GM12878 (cell line): ENCODE measurements at regions not wholly inside any gene's neighbourhood (a gene's known extent, or its start where the extent isn't known, plus 50 kb on each side); places are given as distances from the start of the nearest gene placed in this dataset.

Experiments
- ATAC-seq: fragments of 200-7000 bp; cut with Tn5 transposase; 3 replicates; pipeline ENCODE4 v1.9.1; 2020; ENCODE audit warnings: mild to moderate bottlenecking, moderate library complexity
- BruUV-seq: library from RNA; stranded (reverse); fragments of 400-500 nt; replicated peaks from 2 replicates; lab custom pipeline; 2021; lab: Mats Ljungman, UMichigan
- CTCF ChIA-PET: fragments of 300-600 bp; sonication (Branson Sonifier 250); formaldehyde crosslinking; extraction: SDS; loops from one replicate; lab custom pipeline; 2021; ENCODE audit warnings: inconsistent platforms; lab: Yijun Ruan, JAX
- POLR2A ChIA-PET: fragments of 350-600 bp; formaldehyde crosslinking; extraction: SDS; loops from one replicate; lab custom pipeline; 2021; ENCODE audit warnings: inconsistent platforms; lab: Charles Lee
- RAD21 ChIA-PET: fragments of 300-600 bp; sonication (Branson Sonifier 250); formaldehyde crosslinking; loops from one replicate; lab custom pipeline; 2023; ENCODE audit warnings: antibody characterized with exemption; ENCODE audit not compliant: unreplicated experiment; lab: Charles Lee
- SMC1A ChIA-PET: fragments of 300-600 bp; sonication (Branson Sonifier 250); formaldehyde crosslinking; loops from one replicate; lab custom pipeline; 2023; ENCODE audit not compliant: unreplicated experiment, uncharacterized antibody; lab: Charles Lee
- DNase-seq: peaks from one replicate; pipeline ENCODE4 v3.0.0-alpha.2; 2011; ENCODE audit warnings: low read depth, low spot score
- FAIRE-seq: peaks from 3 replicates; lab custom pipeline; 2011; peaks lifted over from hg19 to GRCh38; lab: Jason Lieb, UNC
- H2AFZ ChIP-seq: 2 replicates; pipeline ENCODE4 v1.6.0; 2011; ENCODE audit warnings: low read depth, low read length, control low read depth; ENCODE audit not compliant: control insufficient read depth
- H3K27ac ChIP-seq: 2 replicates; pipeline ENCODE4 v1.5.1; 2011; ENCODE audit warnings: control low read depth; ENCODE audit not compliant: control insufficient read depth, insufficient read depth
- H3K27me3 ChIP-seq, 2 experiments: replicated peaks in 1 of 2; 2 replicates each; pipeline versions ENCODE4 v1.6.0 to v1.6.1; 2011; ENCODE audit warnings: low read length in 1 of 2; ENCODE audit not compliant: control insufficient read depth in 2 of 2, insufficient read depth in 2 of 2
- H3K36me3 ChIP-seq, 2 experiments: 2 replicates each; pipeline ENCODE4 v1.5.1; 2011; ENCODE audit warnings: low read length in 1 of 2; ENCODE audit not compliant: control insufficient read depth in 2 of 2, insufficient read depth in 2 of 2
- H3K4me1 ChIP-seq: 2 replicates; pipeline ENCODE4 v1.6.1; 2011; ENCODE audit warnings: mild to moderate bottlenecking, low read length, moderate library complexity, mixed read lengths; ENCODE audit not compliant: control insufficient read depth, insufficient read depth
- H3K4me2 ChIP-seq: 2 replicates; pipeline ENCODE4 v1.6.0; 2011; ENCODE audit warnings: control low read depth; ENCODE audit not compliant: control insufficient read depth, insufficient read depth
- H3K4me3 ChIP-seq: fragments of 200-600 bp; sonication (generic); 2 replicates; pipeline ENCODE4 v1.5.1; 2016
- H3K79me2 ChIP-seq: 2 replicates; pipeline ENCODE4 v1.6.0; 2011; ENCODE audit warnings: low read length; ENCODE audit not compliant: control insufficient read depth, insufficient read depth
- H3K9ac ChIP-seq: 2 replicates; pipeline ENCODE4 v1.8.0; 2011; ENCODE audit warnings: low read length, control low read depth, mixed read lengths; ENCODE audit not compliant: control insufficient read depth, insufficient read depth
- H3K9me3 ChIP-seq: replicated peaks from 3 replicates; pipeline ENCODE4 v1.5.1; 2011; ENCODE audit warnings: mild to moderate bottlenecking, low read length; ENCODE audit not compliant: control insufficient read depth, insufficient read depth
- H4K20me1 ChIP-seq: 2 replicates; pipeline ENCODE4 v1.6.0; 2011; ENCODE audit not compliant: control insufficient read depth, insufficient read depth
- BCL11A ChIP-seq: IDR thresholded peaks from 2 replicates; pipeline ENCODE4 v1.6.1; 2011; ENCODE audit warnings: low read depth, low read length
- CEBPB ChIP-seq, 2 experiments: fragments of 150-350 bp in 1 of 2; IDR thresholded peaks; 2 replicates each; pipeline ENCODE4 v1.6.1; 2012 to 2014; ENCODE audit warnings: low read depth in 2 of 2, low read length in 2 of 2, borderline replicate concordance in 1 of 2, inconsistent platforms in 1 of 2
- EP300 ChIP-seq, 2 experiments: fragments of 150-350 bp in 1 of 2; IDR thresholded peaks; 2 replicates each; pipeline ENCODE4 v1.6.1; 2011 to 2012; ENCODE audit warnings: low read depth in 2 of 2, low read length in 2 of 2, borderline replicate concordance in 1 of 2, improper control_type of control experiment in 1 of 2, inconsistent platforms in 1 of 2; ENCODE audit not compliant: control insufficient read depth in 1 of 2
- JUNB ChIP-seq: IDR thresholded peaks from 2 replicates; pipeline ENCODE4 v1.6.1; 2016; ENCODE audit warnings: antibody characterized with exemption, mild to moderate bottlenecking
- MEF2B ChIP-seq: fragments of 450-650 bp; IDR thresholded peaks from 2 replicates; pipeline ENCODE4 v1.6.1; 2018; ENCODE audit warnings: mild to moderate bottlenecking, moderate library complexity; ENCODE audit not compliant: partially characterized antibody, poor library complexity, severe bottlenecking
- MTA3 ChIP-seq: IDR thresholded peaks from 2 replicates; pipeline ENCODE4 v1.6.1; 2012; ENCODE audit warnings: low read length, inconsistent platforms, borderline replicate concordance
- POLR2AphosphoS5 ChIP-seq: IDR thresholded peaks from 2 replicates; pipeline ENCODE4 v1.6.1; 2011; ENCODE audit warnings: mild to moderate bottlenecking, low read length, inconsistent platforms
- RB1 ChIP-seq: fragments of 450-650 bp; formaldehyde crosslinking; IDR thresholded peaks from 2 replicates; pipeline ENCODE4 v1.6.1; 2017; ENCODE audit warnings: mild to moderate bottlenecking, borderline replicate concordance
- SIN3A ChIP-seq: IDR thresholded peaks from 2 replicates; pipeline ENCODE4 v1.6.1; 2012; ENCODE audit warnings: low read depth, low read length, improper control_type of control experiment
- SREBF1 ChIP-seq: IDR thresholded peaks from 2 replicates; pipeline ENCODE4 v1.6.1; 2012; ENCODE audit warnings: mild to moderate bottlenecking, low read length
- YBX1 ChIP-seq: fragments of 450-650 bp; IDR thresholded peaks from 2 replicates; pipeline ENCODE4 v1.6.1; 2016; ENCODE audit warnings: antibody characterized with exemption
- WGBS: methylation state at CpG from one replicate; pipeline ENCODE4 v1.1.6; 2016; ENCODE audit warnings: low lambda C conversion rate; ENCODE audit not compliant: insufficient replicate concordance, insufficient coverage; ENCODE audit errors: missing lambda C conversion rate; 5-methylcytosine and 5-hydroxymethylcytosine counted together
- in situ Hi-C: fragments of 300-500 bp; cut with MboI; formaldehyde crosslinking; loops from 9 replicates; pipeline ENCODE4 v1.14.3; 2018; ENCODE audit warnings: mixed read lengths
- intact Hi-C: fragments of 100-400 bp; cut with micrococcal nuclease; formaldehyde crosslinking; loops from one replicate; pipeline ENCODE4 v1.14.2; 2022; ENCODE audit not compliant: unreplicated experiment
- TF ChIP-seq, protein P1 (sequence below): IDR thresholded peaks from 2 replicates; pipeline ENCODE4 v1.6.1; 2012; ENCODE audit warnings: low read depth, low read length, improper control_type of control experiment
- TF ChIP-seq, protein P2 (sequence below): fragments of 450-650 bp; IDR thresholded peaks from 2 replicates; pipeline ENCODE4 v1.6.1; 2017; ENCODE audit warnings: borderline replicate concordance
- TF ChIP-seq, protein P3 (sequence below): fragments of 450-650 bp; formaldehyde crosslinking; IDR thresholded peaks from 2 replicates; pipeline ENCODE4 v1.4.0; 2022; ENCODE audit warnings: mild to moderate bottlenecking, moderate library complexity
- TF ChIP-seq, protein P4 (sequence below): fragments of 450-650 bp; IDR thresholded peaks from 2 replicates; pipeline ENCODE4 v1.6.1; 2017; ENCODE audit warnings: low read depth, mild to moderate bottlenecking, moderate library complexity

DNA sequence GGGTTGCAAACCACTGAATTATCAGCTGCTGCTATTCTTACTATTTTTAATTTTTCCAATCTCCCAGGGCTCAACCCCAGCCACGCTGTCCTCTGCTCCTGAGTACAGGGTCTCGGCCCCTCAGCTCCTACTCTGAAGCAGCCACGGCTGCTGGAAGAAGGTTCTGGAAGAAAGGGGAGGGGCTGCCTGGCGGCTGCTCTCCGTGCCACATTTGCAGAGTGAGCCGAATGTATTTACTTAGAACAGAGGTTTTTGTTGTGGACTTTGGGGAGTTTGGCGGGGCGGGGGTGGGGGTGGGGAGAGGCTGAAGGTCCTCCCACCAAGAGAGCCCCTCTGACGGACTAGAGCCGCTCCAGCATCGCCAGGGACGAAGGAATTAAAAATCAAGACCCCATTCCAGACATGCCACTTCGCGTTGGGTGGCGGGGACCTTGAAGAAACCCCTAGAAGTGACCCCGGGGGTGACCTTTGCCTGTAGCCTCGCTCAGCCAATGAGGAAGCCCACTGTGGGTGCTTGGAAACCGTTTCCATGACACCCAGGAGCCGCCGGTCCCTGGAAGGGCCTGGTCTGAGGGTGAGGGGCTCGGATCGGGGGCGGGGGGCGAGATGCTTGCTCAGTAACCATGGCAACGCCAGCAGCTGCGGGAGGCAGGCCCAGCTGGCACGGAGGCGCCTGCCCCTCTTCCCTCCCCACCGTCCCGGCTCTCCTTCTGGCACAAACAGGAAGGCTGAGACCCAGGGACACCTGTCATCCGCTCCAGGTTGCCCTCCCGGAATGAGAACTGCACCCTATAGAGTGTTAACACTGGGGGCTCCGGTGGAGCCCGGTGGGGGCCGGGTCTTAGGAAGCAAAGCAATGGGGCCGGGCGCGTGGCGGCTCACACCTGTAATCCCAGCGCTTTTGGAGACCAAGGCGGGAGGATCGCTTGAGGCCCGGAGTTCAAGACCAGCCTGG lies 54.2 kb upstream of the PTPRS start (continued):
- TF ChIP-seq EP300 (IDR thresholded peaks at IDR 0.05; ENCODE audit: borderline replicate concordance in 1 of 2, control insufficient read depth in 1 of 2, low read depth in 2 of 2, low read length in 2 of 2) (no peak), SIN3A (no peak), BCL11A (no peak), RB1 (no peak), YBX1 (no peak), POLR2AphosphoS5 (no peak), MTA3 (no peak), MEF2B (no peak)
- TF ChIP-seq, protein P1, sequence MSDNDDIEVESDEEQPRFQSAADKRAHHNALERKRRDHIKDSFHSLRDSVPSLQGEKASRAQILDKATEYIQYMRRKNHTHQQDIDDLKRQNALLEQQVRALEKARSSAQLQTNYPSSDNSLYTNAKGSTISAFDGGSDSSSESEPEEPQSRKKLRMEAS: no peak

DNA sequence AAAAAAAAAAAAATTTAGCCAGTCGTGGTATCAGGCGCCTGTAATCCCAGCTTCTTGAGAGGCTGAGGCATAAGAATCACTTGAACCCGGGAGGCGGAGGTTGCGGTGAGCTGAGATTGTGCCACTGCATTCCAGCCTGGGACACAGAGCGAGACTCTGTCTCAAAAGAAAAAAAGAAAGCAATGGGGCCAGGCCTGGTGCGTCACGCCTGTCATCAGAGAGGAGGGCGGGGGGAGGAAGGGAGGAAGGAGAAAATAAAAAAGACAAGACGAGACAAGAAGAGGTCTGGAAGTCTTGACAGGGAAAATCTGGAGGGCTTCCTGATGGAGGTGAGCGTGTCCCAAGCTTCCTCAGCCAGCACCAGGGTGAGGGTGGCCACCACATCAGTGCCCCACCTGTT lies 54.9 kb upstream of the PTPRS start:
- Histone ChIP-seq H3K4me1 (no peaks in the 10 kb centered on the region), H2AFZ (no peak overlapping the region), H4K20me1 (no peaks in the 10 kb centered on the region), H3K27ac (no peak overlapping the region), H3K36me3 (no peaks in the 10 kb centered on the region), H3K4me3 (no peak overlapping the region), H3K27me3 (no peaks in the 10 kb centered on the region; a peak in 1 of 4 replicates), H3K4me2 (no peak overlapping the region), H3K79me2 (no peaks in the 10 kb centered on the region), H3K9ac (no peak overlapping the region), H3K9me3 (no peaks in the 10 kb centered on the region)
- WGBS: 30% methylated on average over 11 of the region's 11 CpGs
- intact Hi-C loops: no loop called here
- POLR2A ChIA-PET: no interaction called here
- DNase-seq (no peak), FAIRE-seq (no peak), ATAC-seq (no peak)
- CTCF ChIA-PET: no interaction called here
- RAD21 ChIA-PET: no interaction called here
- in situ Hi-C loops: no loop called here
- no TSS peak for BruUV-seq
- SMC1A ChIA-PET: no interaction called here
- TF ChIP-seq, protein P2, sequence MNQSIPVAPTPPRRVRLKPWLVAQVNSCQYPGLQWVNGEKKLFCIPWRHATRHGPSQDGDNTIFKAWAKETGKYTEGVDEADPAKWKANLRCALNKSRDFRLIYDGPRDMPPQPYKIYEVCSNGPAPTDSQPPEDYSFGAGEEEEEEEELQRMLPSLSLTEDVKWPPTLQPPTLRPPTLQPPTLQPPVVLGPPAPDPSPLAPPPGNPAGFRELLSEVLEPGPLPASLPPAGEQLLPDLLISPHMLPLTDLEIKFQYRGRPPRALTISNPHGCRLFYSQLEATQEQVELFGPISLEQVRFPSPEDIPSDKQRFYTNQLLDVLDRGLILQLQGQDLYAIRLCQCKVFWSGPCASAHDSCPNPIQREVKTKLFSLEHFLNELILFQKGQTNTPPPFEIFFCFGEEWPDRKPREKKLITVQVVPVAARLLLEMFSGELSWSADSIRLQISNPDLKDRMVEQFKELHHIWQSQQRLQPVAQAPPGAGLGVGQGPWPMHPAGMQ: no peak
- TF ChIP-seq RB1: no peak
- TF ChIP-seq, protein P3, sequence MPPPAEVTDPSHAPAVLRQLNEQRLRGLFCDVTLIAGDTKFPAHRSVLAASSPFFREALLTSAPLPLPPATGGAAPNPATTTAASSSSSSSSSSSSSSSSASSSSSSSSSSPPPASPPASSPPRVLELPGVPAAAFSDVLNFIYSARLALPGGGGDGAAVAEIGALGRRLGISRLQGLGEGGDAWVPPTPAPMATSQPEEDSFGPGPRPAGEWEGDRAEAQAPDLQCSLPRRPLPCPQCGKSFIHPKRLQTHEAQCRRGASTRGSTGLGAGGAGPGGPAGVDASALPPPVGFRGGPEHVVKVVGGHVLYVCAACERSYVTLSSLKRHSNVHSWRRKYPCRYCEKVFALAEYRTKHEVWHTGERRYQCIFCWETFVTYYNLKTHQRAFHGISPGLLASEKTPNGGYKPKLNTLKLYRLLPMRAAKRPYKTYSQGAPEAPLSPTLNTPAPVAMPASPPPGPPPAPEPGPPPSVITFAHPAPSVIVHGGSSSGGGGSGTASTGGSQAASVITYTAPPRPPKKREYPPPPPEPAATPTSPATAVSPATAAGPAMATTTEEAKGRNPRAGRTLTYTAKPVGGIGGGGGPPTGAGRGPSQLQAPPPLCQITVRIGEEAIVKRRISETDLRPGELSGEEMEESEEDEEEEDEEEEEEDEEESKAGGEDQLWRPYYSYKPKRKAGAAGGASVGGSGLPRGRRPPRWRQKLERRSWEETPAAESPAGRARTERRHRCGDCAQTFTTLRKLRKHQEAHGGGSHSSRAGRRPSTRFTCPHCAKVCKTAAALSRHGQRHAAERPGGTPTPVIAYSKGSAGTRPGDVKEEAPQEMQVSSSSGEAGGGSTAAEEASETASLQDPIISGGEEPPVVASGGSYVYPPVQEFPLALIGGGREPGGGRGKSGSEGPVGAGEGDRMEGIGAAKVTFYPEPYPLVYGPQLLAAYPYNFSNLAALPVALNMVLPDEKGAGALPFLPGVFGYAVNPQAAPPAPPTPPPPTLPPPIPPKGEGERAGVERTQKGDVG (CRISPR knock-in tag): no peak
- TF ChIP-seq, protein P4, sequence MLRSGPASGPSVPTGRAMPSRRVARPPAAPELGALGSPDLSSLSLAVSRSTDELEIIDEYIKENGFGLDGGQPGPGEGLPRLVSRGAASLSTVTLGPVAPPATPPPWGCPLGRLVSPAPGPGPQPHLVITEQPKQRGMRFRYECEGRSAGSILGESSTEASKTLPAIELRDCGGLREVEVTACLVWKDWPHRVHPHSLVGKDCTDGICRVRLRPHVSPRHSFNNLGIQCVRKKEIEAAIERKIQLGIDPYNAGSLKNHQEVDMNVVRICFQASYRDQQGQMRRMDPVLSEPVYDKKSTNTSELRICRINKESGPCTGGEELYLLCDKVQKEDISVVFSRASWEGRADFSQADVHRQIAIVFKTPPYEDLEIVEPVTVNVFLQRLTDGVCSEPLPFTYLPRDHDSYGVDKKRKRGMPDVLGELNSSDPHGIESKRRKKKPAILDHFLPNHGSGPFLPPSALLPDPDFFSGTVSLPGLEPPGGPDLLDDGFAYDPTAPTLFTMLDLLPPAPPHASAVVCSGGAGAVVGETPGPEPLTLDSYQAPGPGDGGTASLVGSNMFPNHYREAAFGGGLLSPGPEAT: no peak
- TF ChIP-seq CEBPB (IDR thresholded peaks at IDR 0.05; ENCODE audit: borderline replicate concordance in 1 of 2, low read depth in 2 of 2, low read length in 2 of 2): no peak
- TF ChIP-seq JUNB: no peak
- no peak for TF ChIP-seq SREBF1
